D721Med (cell line): ENCODE measurements at regions not wholly inside any gene's neighbourhood (a gene's known extent, or its start where the extent isn't known, plus 50 kb on each side); places are given as distances from the start of the nearest gene placed in this dataset.
"Not testable (repeated sequence)": the region's sequence is repeated elsewhere in the genome, so short reads cannot be mapped to it uniquely, and the experiment has no call there.

Source experiments
- DNase-seq: peaks from one replicate; pipeline ENCODE4 v3.0.0; 2011; ENCODE audit warnings: low spot score; ENCODE audit not compliant: insufficient read length
- FAIRE-seq: peaks from 2 replicates; lab custom pipeline; 2011; peaks lifted over from hg19 to GRCh38; lab: Jason Lieb, UNC

- FAIRE-seq, result not testable (repeated sequence)
These were observed 54.7 kb downstream of the OR4M2 start for GRCh38 chr15:22134941-22135566.

GRCh38 chr15:22137572-22137971 is 57.2 kb downstream of the OR4M2 start:
- DNase-seq, FAIRE-seq: not testable (repeated sequence)

More at GRCh38 chr15:22134941-22135566, 54.7 kb downstream of the OR4M2 start:
- not testable (repeated sequence) for DNase-seq

- not testable (repeated sequence) for DNase-seq, FAIRE-seq
These were observed 60.8 kb downstream of the OR4M2 start for GRCh38 chr15:22141106-22141505.

GRCh38 chr15:22148109-22148508 is 67.8 kb downstream of the OR4M2 start:
- FAIRE-seq, DNase-seq: not testable (repeated sequence)

GRCh38 chr15:22158243-22158642 is 77.9 kb downstream of the OR4M2 start:
- DNase-seq, FAIRE-seq: not testable (repeated sequence)

GRCh38 chr15:22160283-22160682 is 80.0 kb downstream of the OR4M2 start:
- not testable (repeated sequence) for DNase-seq, FAIRE-seq

- not testable (repeated sequence) for FAIRE-seq, DNase-seq
These were observed 80.4 kb downstream of the OR4M2 start for GRCh38 chr15:22160741-22161140.

GRCh38 chr15:22161398-22161797 is 81.1 kb downstream of the OR4M2 start:
- not testable (repeated sequence) for FAIRE-seq

DNA sequence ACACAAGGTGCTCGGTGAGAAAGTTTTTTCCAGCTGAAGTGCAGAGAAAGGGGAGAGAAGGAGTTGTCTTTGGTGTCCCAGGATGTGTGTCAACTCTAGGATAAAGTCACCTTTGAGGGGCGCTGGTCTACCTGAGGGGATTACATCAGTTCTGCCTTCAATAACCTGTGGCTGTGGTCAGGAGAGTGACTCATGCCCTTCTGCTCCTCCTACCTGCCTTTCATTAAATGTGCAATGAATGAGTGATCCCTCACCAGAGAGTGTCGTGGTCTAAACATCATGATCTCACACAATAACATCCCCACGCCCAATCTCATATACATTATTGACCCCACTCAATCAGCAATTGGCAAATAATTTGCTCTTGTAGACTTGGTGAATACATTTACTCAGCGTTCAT is 83.4 kb downstream of the OR4M2 start:
- FAIRE-seq, DNase-seq: not testable (repeated sequence)

More at GRCh38 chr15:22161398-22161797, 81.1 kb downstream of the OR4M2 start:
- not testable (repeated sequence) for DNase-seq

DNA sequence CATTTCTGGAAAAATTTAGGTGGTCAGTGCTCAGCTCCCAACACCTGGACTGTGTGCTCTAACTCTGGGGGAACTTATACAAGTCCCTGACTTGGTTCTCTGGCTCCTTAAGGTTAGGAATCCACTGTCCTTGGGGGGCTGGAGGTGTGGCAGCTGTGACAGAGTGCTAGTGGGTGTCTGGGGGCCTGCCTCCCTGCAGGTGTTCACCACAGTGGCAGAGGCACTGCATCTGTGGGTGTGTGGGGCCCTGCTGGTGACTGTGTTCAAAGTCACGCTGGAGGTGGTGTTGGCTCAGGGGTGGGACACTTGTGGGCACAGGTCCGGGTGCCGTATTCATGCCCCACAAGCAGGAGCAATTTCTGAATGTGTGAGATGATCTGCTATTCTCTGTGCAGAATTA is 87.2 kb downstream of the OR4M2 start:
- not testable (repeated sequence) for DNase-seq, FAIRE-seq

DNA sequence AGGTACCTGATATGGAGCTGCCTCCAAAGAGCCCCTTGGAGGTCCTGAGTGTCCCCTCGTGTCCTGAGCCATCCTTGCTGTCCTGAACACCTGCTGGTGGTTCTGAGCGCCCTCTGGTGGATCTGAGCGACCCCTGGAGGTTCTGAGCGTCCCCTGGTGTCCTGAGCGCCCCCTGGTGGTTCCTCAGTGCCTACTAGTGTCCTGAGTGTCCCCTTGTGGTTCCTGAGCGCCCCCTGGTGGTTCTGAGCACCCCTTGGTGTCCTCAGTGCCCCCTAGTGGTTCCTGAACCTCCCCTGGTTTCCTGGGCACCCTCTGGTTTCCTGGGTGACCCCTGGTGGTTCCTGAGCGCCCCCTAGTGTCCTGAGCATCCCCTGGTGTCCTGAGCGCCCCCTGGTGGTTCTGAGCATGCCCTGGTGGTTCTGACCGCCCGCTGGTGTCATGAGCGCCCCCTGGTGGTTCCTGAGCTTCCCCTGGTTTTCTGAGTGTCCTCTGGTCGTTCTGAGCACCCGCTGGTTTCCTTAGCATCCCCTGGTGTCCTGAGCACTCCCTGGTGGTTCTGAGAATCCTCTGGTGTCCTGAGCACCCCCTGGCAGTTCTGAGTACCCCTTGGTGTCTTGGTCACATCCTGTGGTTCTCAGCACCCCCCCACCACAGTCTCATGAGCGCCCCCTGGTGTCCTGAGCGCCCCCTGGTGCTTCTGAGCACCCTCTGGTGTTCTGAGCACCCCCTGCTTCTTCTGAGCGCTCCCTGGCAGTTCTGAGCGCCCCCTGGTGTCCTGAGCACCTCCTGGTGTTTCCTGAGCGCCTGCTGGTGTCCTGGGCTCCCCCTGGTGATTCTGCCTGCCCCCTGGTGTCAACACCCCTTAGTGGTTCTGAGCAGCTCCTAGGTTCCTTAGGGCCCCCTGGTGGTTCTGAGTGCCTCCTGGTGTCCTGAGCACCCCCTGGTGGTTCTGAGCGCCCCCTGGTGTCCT is 93.0 kb downstream of the OR4M2 start:
- not testable (repeated sequence) for DNase-seq, FAIRE-seq

- FAIRE-seq, DNase-seq: not testable (repeated sequence)
These were observed 93.8 kb downstream of the OR4M2 start for GRCh38 chr15:22174088-22174487.

DNA sequence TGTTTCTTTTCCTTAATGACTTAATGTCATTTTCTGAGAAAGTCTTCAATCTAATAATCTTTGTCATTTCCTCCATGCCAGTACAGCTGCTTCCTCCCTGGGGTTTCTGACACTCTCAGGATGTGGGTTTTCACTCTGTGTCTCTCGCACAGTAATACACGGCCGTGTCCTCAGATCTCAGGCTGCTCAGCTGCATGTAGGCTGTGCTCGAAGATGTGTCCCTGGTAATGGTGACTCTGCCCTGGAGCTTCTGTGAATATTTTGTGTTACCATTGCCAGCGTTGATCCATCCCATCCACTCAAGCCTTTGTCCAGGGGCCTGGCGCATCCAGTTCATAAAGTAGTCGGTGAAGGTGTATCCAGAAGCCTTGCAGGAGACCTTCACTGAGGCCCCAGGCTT is 97.6 kb downstream of the OR4M2 start:
- DNase-seq, FAIRE-seq: not testable (repeated sequence)

GRCh38 chr15:22178438-22178837 is 98.1 kb downstream of the OR4M2 start:
- not testable (repeated sequence) for DNase-seq, FAIRE-seq

DNA sequence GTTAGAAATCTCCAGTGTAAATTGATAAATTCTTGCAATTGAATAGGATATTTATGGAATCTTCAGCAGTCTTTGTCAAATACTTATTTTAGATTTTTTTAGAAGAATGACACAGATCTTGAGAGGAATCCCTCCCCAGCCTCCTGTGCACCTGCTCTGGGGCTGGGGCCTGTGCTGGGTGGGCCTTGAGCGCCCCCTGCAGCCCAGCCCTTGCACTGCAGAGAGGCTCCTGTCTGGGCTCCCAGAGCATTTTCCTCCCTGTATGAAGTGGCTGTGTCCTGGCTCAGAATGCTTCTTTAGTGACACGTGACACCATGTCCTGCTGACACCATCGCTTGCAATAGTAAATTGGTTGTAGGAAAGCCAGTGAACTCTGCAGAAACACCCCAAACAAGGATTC is 98.7 kb downstream of the OR4M2 start:
- FAIRE-seq, DNase-seq: not testable (repeated sequence)

DNA sequence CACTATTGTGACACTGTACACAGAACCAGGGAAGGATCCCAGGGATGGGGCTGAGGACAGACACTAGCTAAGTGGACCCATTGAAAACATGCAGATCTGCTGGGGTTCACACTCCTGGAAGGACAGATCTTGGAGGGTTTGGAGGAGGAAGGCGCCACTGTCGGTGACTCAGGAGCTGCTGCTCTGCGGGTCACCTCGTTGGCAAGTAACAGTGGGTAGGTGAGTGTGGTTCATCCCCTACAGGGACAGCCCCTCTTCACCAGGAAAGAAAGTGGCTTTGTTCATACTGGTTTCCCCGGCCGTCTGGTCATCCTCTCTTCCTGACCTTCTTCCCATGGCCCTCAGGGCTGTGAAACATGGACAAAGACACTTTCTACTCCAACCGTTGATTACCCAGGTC is 100.3 kb downstream of the OR4M2 start:
- not testable (repeated sequence) for FAIRE-seq, DNase-seq

- DNase-seq, FAIRE-seq: not testable (repeated sequence)
These were observed 104.4 kb downstream of the OR4M2 start for GRCh38 chr15:22184678-22185077.

DNA sequence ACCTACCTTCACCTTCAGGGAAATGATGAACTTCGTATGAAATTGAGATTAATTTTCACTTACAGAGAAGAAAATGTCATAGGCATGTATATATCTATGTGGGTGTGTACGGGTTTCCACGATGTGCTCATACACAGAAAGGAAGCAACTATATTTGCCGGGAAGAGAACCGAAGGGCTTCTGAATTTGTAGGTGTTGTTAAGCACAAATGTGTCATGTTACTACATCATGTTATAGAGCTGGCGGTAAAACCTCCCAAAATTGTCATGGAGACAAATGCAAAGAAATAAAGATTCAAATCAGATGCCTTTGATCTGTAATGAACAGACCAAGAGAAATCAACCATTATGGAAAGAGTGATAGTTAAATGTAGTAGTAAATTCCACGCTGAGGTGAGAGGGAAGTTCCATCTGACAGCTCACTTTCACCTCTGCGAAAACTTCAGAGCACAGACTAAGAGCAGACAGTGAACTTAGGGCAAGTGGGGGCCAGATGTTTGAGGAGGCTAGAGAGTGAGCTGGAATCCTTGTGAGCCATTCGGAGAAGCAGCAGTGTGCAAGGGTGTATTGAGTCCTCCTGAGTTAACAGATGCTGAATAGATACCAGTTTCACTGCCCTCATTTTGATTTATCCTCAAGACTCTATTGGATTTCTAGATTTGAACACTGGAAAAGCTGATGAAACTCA is 106.7 kb downstream of the OR4M2 start:
- not testable (repeated sequence) for DNase-seq, FAIRE-seq

GRCh38 chr15:22191818-22192217 is 111.5 kb downstream of the OR4M2 start:
- FAIRE-seq, DNase-seq: not testable (repeated sequence)
